ENCODE measurements at regions not wholly inside any gene's neighbourhood (a gene's known extent, or its start where the extent isn't known, plus 50 kb on each side); places are given as distances from the start of the nearest gene placed in this dataset.
"Not testable (repeated sequence)": the region's sequence is repeated elsewhere in the genome, so short reads cannot be mapped to it uniquely, and the experiment has no call there.

- DNase-seq, result no peak
Measured at GRCh38 chr4:117135634-117136354, 50.4 kb upstream of the TRAM1L1 start.

GRCh38 chr4:117137145-117137544, 51.8 kb upstream of the TRAM1L1 start:
- no peak for DNase-seq

- not testable (repeated sequence) for DNase-seq
Measured at GRCh38 chr4:117138732-117139131, 53.4 kb upstream of the TRAM1L1 start.

- DNase-seq, result no peak
Measured at GRCh38 chr4:117154251-117154650, 68.9 kb upstream of the TRAM1L1 start.

- no peak for DNase-seq
Measured at GRCh38 chr4:117156806-117157205, 71.4 kb upstream of the TRAM1L1 start.

- no peak for DNase-seq
Measured at GRCh38 chr4:117157360-117157759, 72.0 kb upstream of the TRAM1L1 start.

GRCh38 chr4:117162976-117163375, 77.6 kb upstream of the TRAM1L1 start:
- no peak for DNase-seq

- DNase-seq, result peak in 1 of 3 experiments; percentile 15
Measured at GRCh38 chr4:117164338-117164737, 79.0 kb upstream of the TRAM1L1 start.

GRCh38 chr4:117175369-117175768, 90.0 kb upstream of the TRAM1L1 start:
- DNase-seq, result not testable (repeated sequence)

- no peak for DNase-seq
Measured at GRCh38 chr4:117203231-117203630, 117.9 kb upstream of the TRAM1L1 start.

GRCh38 chr4:117210551-117210950, 125.2 kb upstream of the TRAM1L1 start:
- no peak for DNase-seq

- DNase-seq, result no peak
Measured at GRCh38 chr4:117224256-117224655, 138.9 kb upstream of the TRAM1L1 start.

- no peak for DNase-seq
Measured at GRCh38 chr4:117225471-117225870, 140.1 kb upstream of the TRAM1L1 start.

GRCh38 chr4:117227925-117228324, 142.5 kb upstream of the TRAM1L1 start:
- no peak for DNase-seq

- DNase-seq, result no peak
Measured at GRCh38 chr4:117239434-117239833, 154.1 kb upstream of the TRAM1L1 start.

GRCh38 chr4:117249333-117249732, 164.0 kb upstream of the TRAM1L1 start:
- DNase-seq, result no peak

- no peak for DNase-seq
Measured at GRCh38 chr4:117264072-117264471, 178.7 kb upstream of the TRAM1L1 start.

GRCh38 chr4:117267317-117267716, 181.9 kb upstream of the TRAM1L1 start:
- DNase-seq, result no peak

- DNase-seq, result no peak
Measured at GRCh38 chr4:117284736-117285135, 199.4 kb upstream of the TRAM1L1 start.

- DNase-seq, result no peak
Measured at GRCh38 chr4:117293784-117294183, 208.4 kb upstream of the TRAM1L1 start.

- DNase-seq, result peak in 1 of 3 experiments; percentile 26
Measured at GRCh38 chr4:117302226-117302625, 216.8 kb upstream of the TRAM1L1 start.

- DNase-seq, result no peak
Measured at GRCh38 chr4:117311215-117311614, 225.8 kb upstream of the TRAM1L1 start.

- DNase-seq, result peak in 1 of 3 experiments; percentile 10
Measured at GRCh38 chr4:117311989-117312388, 226.6 kb upstream of the TRAM1L1 start.

- no peak for DNase-seq
Measured at GRCh38 chr4:117324851-117325491, 239.6 kb upstream of the TRAM1L1 start.

- no peak for DNase-seq
Measured at GRCh38 chr4:117326091-117326490, 240.7 kb upstream of the TRAM1L1 start.
